K562 (cell line): ENCODE measurements at regions not wholly inside any gene's neighbourhood (a gene's known extent, or its start where the extent isn't known, plus 50 kb on each side); places are given as distances from the start of the nearest gene placed in this dataset.

ENCODE experiments used
- ATAC-seq: fragments of 200-7000 bp; cut with Tn5 transposase; 3 replicates; pipeline ENCODE4 v1.9.1; 2020; ENCODE audit warnings: moderate library complexity
- BruUV-seq: library from RNA; stranded (reverse); fragments of 400-500 nt; replicated peaks from 2 replicates; lab custom pipeline; 2021; lab: Mats Ljungman, UMichigan
- CTCF ChIA-PET: fragments of 300-600 bp; formaldehyde crosslinking; extraction: SDS; loops from one replicate; lab custom pipeline; 2021; ENCODE audit warnings: low intra/inter-chr PET ratio; lab: Yijun Ruan, JAX
- POLR2A ChIA-PET: fragments of 300-600, 350-650 bp; sonication (Branson Sonifier 250); formaldehyde crosslinking; extraction: SDS; loops from one replicate; lab custom pipeline; 2021; ENCODE audit warnings: antibody characterized with exemption, inconsistent platforms; lab: Yijun Ruan, JAX
- DNase-seq, 4 experiments: peaks; one replicate each; pipeline versions ENCODE4 v3.0.0 to v3.0.0-alpha.2; 2011 to 2018; ENCODE audit warnings: low spot score in 3 of 4, mixed read lengths in 3 of 4; ENCODE audit errors: extremely low read depth in 1 of 4
- FAIRE-seq: peaks from 2 replicates; lab custom pipeline; 2011; peaks lifted over from hg19 to GRCh38; lab: Jason Lieb, UNC
- H2AFZ ChIP-seq: 2 replicates; pipeline ENCODE4 v1.6.0; 2011; ENCODE audit warnings: low read depth, low read length, control low read depth, inconsistent platforms
- H3K27ac ChIP-seq: fragments of 200-600 bp; 3 replicates; pipeline ENCODE4 v1.8.0; 2011; ENCODE audit warnings: low read depth, mild to moderate bottlenecking, control low read depth, inconsistent platforms, low read length, moderate library complexity, mixed read lengths; ENCODE audit errors: extremely low read depth
- H3K27me3 ChIP-seq, 2 experiments: fragments of 300-600 bp in 1 of 2; 2 replicates in 1 of 2; 3 replicates in 1 of 2; pipeline versions ENCODE4 v1.6.0 to v1.8.0; 2011; ENCODE audit warnings: inconsistent platforms in 2 of 2, low read length in 2 of 2, mild to moderate bottlenecking in 1 of 2, mixed read lengths in 1 of 2, moderate library complexity in 1 of 2; ENCODE audit not compliant: control insufficient read depth in 2 of 2, insufficient read depth in 2 of 2
- H3K36me3 ChIP-seq: fragments of 300-600 bp; 3 replicates; pipeline ENCODE4 v1.8.0; 2011; ENCODE audit warnings: mild to moderate bottlenecking, low read length, inconsistent platforms; ENCODE audit not compliant: control insufficient read depth, insufficient read depth
- H3K4me1 ChIP-seq, 2 experiments: fragments of 200-600 bp in 1 of 2; replicated peaks in 1 of 2; 2 replicates in 1 of 2; 3 replicates in 1 of 2; pipeline versions ENCODE4 v1.5.1 to v1.8.0; 2011; ENCODE audit warnings: inconsistent platforms in 2 of 2, low read length in 2 of 2, mild to moderate bottlenecking in 1 of 2, mixed read lengths in 1 of 2, moderate library complexity in 1 of 2; ENCODE audit not compliant: control insufficient read depth in 2 of 2, insufficient read depth in 2 of 2
- H3K4me2 ChIP-seq: 2 replicates; pipeline ENCODE4 v1.6.1; 2011; ENCODE audit warnings: low read length, control low read depth, inconsistent platforms, mixed read lengths; ENCODE audit not compliant: insufficient read depth
- H3K4me3 ChIP-seq: fragments of 200-600 bp; sonication (generic), shearing (Covaris generic); 2 replicates; pipeline ENCODE4 v1.5.1; 2016; ENCODE audit warnings: control low read depth, inconsistent platforms
- H3K79me2 ChIP-seq: fragments of 200-600 bp; 3 replicates; pipeline ENCODE4 v1.8.0; 2011; ENCODE audit warnings: low read length, inconsistent platforms; ENCODE audit not compliant: control insufficient read depth, insufficient read depth
- H3K9ac ChIP-seq, 2 experiments: 2 replicates each; pipeline versions ENCODE4 v1.6.0 to v1.6.1; 2011; ENCODE audit warnings: low read depth in 2 of 2, low read length in 2 of 2, control low read depth in 1 of 2, inconsistent platforms in 1 of 2, mild to moderate bottlenecking in 1 of 2, mixed read lengths in 1 of 2; ENCODE audit not compliant: insufficient read depth in 1 of 2
- H3K9me1 ChIP-seq: one replicate; pipeline ENCODE4 v1.6.0; 2011; ENCODE audit warnings: inconsistent platforms, mild to moderate bottlenecking, low read length, moderate library complexity; ENCODE audit not compliant: control insufficient read depth, insufficient read depth
- H3K9me3 ChIP-seq: replicated peaks from 2 replicates; pipeline ENCODE4 v1.5.1; 2011; ENCODE audit warnings: low read depth, low read length, inconsistent platforms; ENCODE audit not compliant: control insufficient read depth, insufficient read depth
- H4K20me1 ChIP-seq: replicated peaks from 2 replicates; pipeline ENCODE4 v1.6.1; 2011; ENCODE audit warnings: low read length, inconsistent platforms, mixed read lengths; ENCODE audit not compliant: control insufficient read depth, insufficient read depth
- E2F3 ChIP-seq: fragments of 250-450 bp; sonication (Bioruptor Pico); IDR thresholded peaks from 2 replicates; pipeline ENCODE4 v1.4.0; 2020; ENCODE audit warnings: mild to moderate bottlenecking
- ETV5 ChIP-seq: sonication (generic); formaldehyde crosslinking; IDR thresholded peaks from 2 replicates; pipeline ENCODE4 v1.4.0; 2020; ENCODE audit warnings: low read depth, mild to moderate bottlenecking, missing genetic modification reagents
- FOS ChIP-seq: IDR thresholded peaks from 3 replicates; pipeline ENCODE4 v1.6.1; 2011; ENCODE audit not compliant: insufficient read length; ENCODE audit errors: extremely low read depth
- HNRNPLL ChIP-seq: fragments of 200-400 bp; formaldehyde crosslinking; IDR thresholded peaks from 2 replicates; pipeline ENCODE4 v1.6.1; 2017; ENCODE audit warnings: low read length, low read depth, mild to moderate bottlenecking; ENCODE audit not compliant: poor library complexity, severe bottlenecking
- HNRNPUL1 ChIP-seq: fragments of 200-400 bp; formaldehyde crosslinking; IDR thresholded peaks from 2 replicates; pipeline ENCODE4 v1.6.1; 2017; ENCODE audit warnings: low read length
- MED1 ChIP-seq: sonication (generic); formaldehyde crosslinking; IDR thresholded peaks from 2 replicates; pipeline ENCODE4 v1.8.1; 2023; ENCODE audit warnings: missing genetic modification reagents, borderline replicate concordance
- MEIS2 ChIP-seq: fragments of 450-650 bp; IDR thresholded peaks from 2 replicates; pipeline ENCODE4 v1.6.1; 2014; ENCODE audit warnings: mild to moderate bottlenecking; ENCODE audit not compliant: partially characterized antibody
- PTBP1 ChIP-seq: fragments of 200-400 bp; formaldehyde crosslinking; IDR thresholded peaks from 2 replicates; pipeline ENCODE4 v1.6.1; 2017; ENCODE audit warnings: low read depth, low read length
- PURB ChIP-seq: sonication (generic); formaldehyde crosslinking; IDR thresholded peaks from 2 replicates; pipeline ENCODE4 v1.9.0; 2021; ENCODE audit warnings: low read depth, mild to moderate bottlenecking, missing genetic modification reagents
- SPI1 ChIP-seq: IDR thresholded peaks from 2 replicates; pipeline ENCODE4 v1.6.1; 2011; ENCODE audit warnings: low read depth, low read length, control low read depth, borderline replicate concordance
- ZFX ChIP-seq: sonication (generic); formaldehyde crosslinking; IDR thresholded peaks from 2 replicates; pipeline ENCODE4 v1.8.0; 2022; ENCODE audit warnings: mild to moderate bottlenecking, missing genetic modification reagents, moderate library complexity
- ZNF431 ChIP-seq: sonication (generic); formaldehyde crosslinking; IDR thresholded peaks from 2 replicates; pipeline ENCODE4 v1.8.0; 2022; ENCODE audit warnings: mild to moderate bottlenecking, missing genetic modification reagents
- ZNF75A ChIP-seq: fragments of 450-650 bp; formaldehyde crosslinking; IDR thresholded peaks from 2 replicates; pipeline ENCODE4 v1.4.0; 2020; ENCODE audit warnings: mild to moderate bottlenecking
- ZNF77 ChIP-seq: fragments of 250-450 bp; sonication (Bioruptor Pico); IDR thresholded peaks from 2 replicates; pipeline ENCODE4 v1.5.0; 2020
- WGBS: fragments of 100-300 bp; shearing (Covaris generic); methylation state at CpG from one replicate; pipeline ENCODE4 v1.1.6; 2016; ENCODE audit warnings: low coverage, mixed read lengths; ENCODE audit not compliant: insufficient coverage; ENCODE audit errors: missing lambda C conversion rate; 5-methylcytosine and 5-hydroxymethylcytosine counted together
- in situ Hi-C: fragments of 300-500 bp; cut with MboI; formaldehyde crosslinking; loops from 4 replicates; pipeline ENCODE4 v1.15.0; 2018; ENCODE audit warnings: inconsistent platforms, mixed read lengths
- intact Hi-C: fragments of 100-400 bp; cut with micrococcal nuclease; formaldehyde crosslinking; loops from 2 replicates; pipeline ENCODE4 v1.14.2; 2022
- TF ChIP-seq, protein P1 (sequence below): fragments of 450-650 bp; IDR thresholded peaks from 2 replicates; pipeline ENCODE4 v1.6.1; 2016; ENCODE audit warnings: low read depth, mild to moderate bottlenecking, moderate library complexity
- TF ChIP-seq, protein P2 (sequence below): fragments of 450-650 bp; conservative IDR thresholded peaks from 2 replicates; pipeline ENCODE4 v1.6.1; 2016; ENCODE audit warnings: missing genetic modification characterization, low read depth, mild to moderate bottlenecking, control low read depth, missing compliant biosample characterization

DNA sequence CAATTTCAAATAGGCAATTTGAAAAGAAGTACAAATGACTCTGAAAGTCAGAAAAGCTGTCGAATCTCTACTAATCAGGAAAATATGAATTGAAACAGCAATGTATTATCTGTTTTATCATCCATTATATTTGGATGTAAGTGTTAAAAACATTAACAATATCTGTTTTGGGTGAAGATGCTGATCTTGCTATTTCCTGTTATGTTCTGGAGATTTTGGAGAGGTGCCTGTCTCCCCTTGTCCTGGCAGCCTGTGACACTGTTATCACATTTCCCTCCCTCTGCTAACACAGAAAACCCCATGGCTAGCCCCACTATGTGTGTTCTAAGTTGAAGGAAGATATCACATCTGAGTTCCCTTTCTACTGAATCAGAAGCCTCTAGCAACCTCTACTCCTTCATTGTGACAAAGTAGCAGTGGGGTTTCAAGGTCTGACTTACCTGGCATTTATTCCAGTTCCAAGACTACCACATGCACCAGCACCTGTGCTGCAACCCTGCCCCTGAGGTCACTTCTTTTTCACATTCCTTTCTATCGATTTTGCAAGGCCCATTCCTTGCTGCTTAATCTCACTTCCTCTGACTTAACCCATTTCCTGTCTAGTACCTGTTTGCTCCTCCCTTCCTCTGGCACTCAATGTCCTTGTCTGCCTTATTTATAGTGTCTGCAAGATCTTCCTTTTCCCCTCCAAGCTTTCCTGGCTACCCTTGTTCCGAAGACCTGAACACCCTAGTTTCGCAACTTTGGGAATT lies 95.5 kb upstream of the COL8A1 start:
- no peaks in the 10 kb centered on the region for H3K36me3 ChIP-seq
- no peak overlapping the region for H3K4me3 ChIP-seq
- 0% methylated on average over 4 of the region's 4 CpGs for WGBS
- H3K4me2 ChIP-seq: no peak overlapping the region
- H3K9me3 ChIP-seq: no peaks in the 10 kb centered on the region
- TF ChIP-seq ZFX (CRISPR knock-in tag) (no peak), PURB (no peak), ZNF75A (CRISPR knock-in tag) (no peak), ZNF77 (CRISPR knock-in tag) (no peak), MEIS2 (no peak), HNRNPUL1 (no peak), MED1 (CRISPR knock-in tag) (no peak), PTBP1 (no peak), ETV5 (no peak), HNRNPLL (no peak), FOS (no peak), SPI1 (no peak), E2F3 (CRISPR knock-in tag) (no peak), ZNF431 (CRISPR knock-in tag) (no peak)
- TF ChIP-seq, protein P1, sequence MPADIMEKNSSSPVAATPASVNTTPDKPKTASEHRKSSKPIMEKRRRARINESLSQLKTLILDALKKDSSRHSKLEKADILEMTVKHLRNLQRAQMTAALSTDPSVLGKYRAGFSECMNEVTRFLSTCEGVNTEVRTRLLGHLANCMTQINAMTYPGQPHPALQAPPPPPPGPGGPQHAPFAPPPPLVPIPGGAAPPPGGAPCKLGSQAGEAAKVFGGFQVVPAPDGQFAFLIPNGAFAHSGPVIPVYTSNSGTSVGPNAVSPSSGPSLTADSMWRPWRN: no peak
- TF ChIP-seq, protein P2, sequence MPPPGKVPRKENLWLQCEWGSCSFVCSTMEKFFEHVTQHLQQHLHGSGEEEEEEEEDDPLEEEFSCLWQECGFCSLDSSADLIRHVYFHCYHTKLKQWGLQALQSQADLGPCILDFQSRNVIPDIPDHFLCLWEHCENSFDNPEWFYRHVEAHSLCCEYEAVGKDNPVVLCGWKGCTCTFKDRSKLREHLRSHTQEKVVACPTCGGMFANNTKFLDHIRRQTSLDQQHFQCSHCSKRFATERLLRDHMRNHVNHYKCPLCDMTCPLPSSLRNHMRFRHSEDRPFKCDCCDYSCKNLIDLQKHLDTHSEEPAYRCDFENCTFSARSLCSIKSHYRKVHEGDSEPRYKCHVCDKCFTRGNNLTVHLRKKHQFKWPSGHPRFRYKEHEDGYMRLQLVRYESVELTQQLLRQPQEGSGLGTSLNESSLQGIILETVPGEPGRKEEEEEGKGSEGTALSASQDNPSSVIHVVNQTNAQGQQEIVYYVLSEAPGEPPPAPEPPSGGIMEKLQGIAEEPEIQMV (tag): no peak
- no peaks in the 10 kb centered on the region for H3K9me1 ChIP-seq
- no peak overlapping the region for H2AFZ ChIP-seq
- no peak overlapping the region for H3K27ac ChIP-seq
- ChIA-PET CTCF (no interaction called here), POLR2A (no interaction called here)
- no peaks in the 10 kb centered on the region for H3K79me2 ChIP-seq
- no peak overlapping the region for H3K9ac ChIP-seq
- no peaks in the 10 kb centered on the region for H3K4me1 ChIP-seq
- H4K20me1 ChIP-seq: no peaks in the 10 kb centered on the region
- BruUV-seq: no TSS peak
- no peaks in the 10 kb centered on the region for H3K27me3 ChIP-seq
- intact Hi-C loops (no loop called here), in situ Hi-C loops (no loop called here)
- FAIRE-seq (no peak), ATAC-seq (no peak), DNase-seq (no peak)
